T-helper 1 cell (primary cell): ENCODE measurements at regions not wholly inside any gene's neighbourhood (a gene's known extent, or its start where the extent isn't known, plus 50 kb on each side); places are given as distances from the start of the nearest gene placed in this dataset.

Experiments used
- DNase-seq, 5 donors: peaks; one replicate each; pipeline ENCODE4 v3.0.0-alpha.2; 2012 to 2020

- DNase-seq, result no peak
Observed at GRCh38 chr19:34305221-34306083, 51.1 kb downstream of the GARRE1 start.

GRCh38 chr19:34306213-34306661, 51.9 kb downstream of the GARRE1 start:
- no peak for DNase-seq

- DNase-seq, result no peak
Observed at GRCh38 chr19:34306824-34307223, 52.5 kb downstream of the GARRE1 start.

- peak in 4 of 5 donors; percentile 25 to 33 (median 26) for DNase-seq
Observed at GRCh38 chr19:34308381-34309367, 54.3 kb downstream of the GARRE1 start.

- no peak for DNase-seq
Observed at GRCh38 chr19:34309368-34310138, 55.2 kb downstream of the GARRE1 start.

GRCh38 chr19:34310494-34310981, 54.5 kb upstream of the GPI start:
- no peak for DNase-seq

- DNase-seq, result no peak
Observed at GRCh38 chr19:34313188-34313587, 51.8 kb upstream of the GPI start.

GRCh38 chr19:34314437-34315313, 50.3 kb upstream of the GPI start:
- DNase-seq, result no peak
